B cell (primary cell): ENCODE measurements at regions not wholly inside any gene's neighbourhood (a gene's known extent, or its start where the extent isn't known, plus 50 kb on each side); places are given as distances from the start of the nearest gene placed in this dataset.

Source experiments
- EZH2 ChIP-seq: IDR thresholded peaks from 2 replicates; pipeline ENCODE4 v1.6.1; 2012; ENCODE audit warnings: borderline replicate concordance, low read depth, mild to moderate bottlenecking, moderate library complexity, low read length; ENCODE audit not compliant: insufficient read depth, poor library complexity, severe bottlenecking
- TF ChIP-seq, protein P1 (sequence below): fragments of 200-600 bp; IDR thresholded peaks from one replicate; pipeline ENCODE4 v1.8.0; 2022; ENCODE audit warnings: antibody characterized with exemption, mild to moderate bottlenecking

- TF ChIP-seq, protein P1, sequence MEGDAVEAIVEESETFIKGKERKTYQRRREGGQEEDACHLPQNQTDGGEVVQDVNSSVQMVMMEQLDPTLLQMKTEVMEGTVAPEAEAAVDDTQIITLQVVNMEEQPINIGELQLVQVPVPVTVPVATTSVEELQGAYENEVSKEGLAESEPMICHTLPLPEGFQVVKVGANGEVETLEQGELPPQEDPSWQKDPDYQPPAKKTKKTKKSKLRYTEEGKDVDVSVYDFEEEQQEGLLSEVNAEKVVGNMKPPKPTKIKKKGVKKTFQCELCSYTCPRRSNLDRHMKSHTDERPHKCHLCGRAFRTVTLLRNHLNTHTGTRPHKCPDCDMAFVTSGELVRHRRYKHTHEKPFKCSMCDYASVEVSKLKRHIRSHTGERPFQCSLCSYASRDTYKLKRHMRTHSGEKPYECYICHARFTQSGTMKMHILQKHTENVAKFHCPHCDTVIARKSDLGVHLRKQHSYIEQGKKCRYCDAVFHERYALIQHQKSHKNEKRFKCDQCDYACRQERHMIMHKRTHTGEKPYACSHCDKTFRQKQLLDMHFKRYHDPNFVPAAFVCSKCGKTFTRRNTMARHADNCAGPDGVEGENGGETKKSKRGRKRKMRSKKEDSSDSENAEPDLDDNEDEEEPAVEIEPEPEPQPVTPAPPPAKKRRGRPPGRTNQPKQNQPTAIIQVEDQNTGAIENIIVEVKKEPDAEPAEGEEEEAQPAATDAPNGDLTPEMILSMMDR, result no peak
- no peak for TF ChIP-seq EZH2
These were observed 257.1 kb upstream of the SPOPL start for GRCh38 chr2:138244501-138244925.
